PFSK-1 (cell line): ENCODE measurements at regions not wholly inside any gene's neighbourhood (a gene's known extent, or its start where the extent isn't known, plus 50 kb on each side); places are given as distances from the start of the nearest gene placed in this dataset.

Experiments
- FOXP2 ChIP-seq: optimal IDR thresholded peaks from 2 replicates; pipeline ENCODE3; 2011; ENCODE audit warnings: borderline replicate concordance, control low read depth, inconsistent platforms; ENCODE audit not compliant: insufficient read depth; ENCODE audit errors: extremely low read length, extremely low read depth
- POLR2AphosphoS5 ChIP-seq: IDR thresholded peaks from 2 replicates; pipeline ENCODE4 v1.6.1; 2012; ENCODE audit warnings: low read depth, mild to moderate bottlenecking, control low read depth, low read length, moderate library complexity
- REST ChIP-seq, 2 experiments: IDR thresholded peaks; 2 replicates each; pipeline versions ENCODE4 v1.6.1 to v1.8.0; 2011 to 2012; ENCODE audit warnings: low read depth in 2 of 2, low read length in 2 of 2, control low read depth in 1 of 2, inconsistent platforms in 1 of 2, mild to moderate bottlenecking in 1 of 2, moderate library complexity in 1 of 2; ENCODE audit not compliant: insufficient read depth in 1 of 2
- SIN3A ChIP-seq: IDR thresholded peaks from 2 replicates; pipeline ENCODE4 v1.6.1; 2012; ENCODE audit warnings: mild to moderate bottlenecking, low read length, moderate library complexity, borderline replicate concordance; ENCODE audit not compliant: insufficient read depth
- TAF1 ChIP-seq: IDR thresholded peaks from 2 replicates; pipeline ENCODE4 v1.6.1; 2012; ENCODE audit warnings: low read length, control low read depth, borderline replicate concordance; ENCODE audit not compliant: insufficient read depth

- TF ChIP-seq FOXP2: no peak
- no peak for TF ChIP-seq TAF1
- no peak for TF ChIP-seq REST (IDR thresholded peaks at IDR 0.05; ENCODE audit: insufficient read depth in 1 of 2, low read depth in 2 of 2, low read length in 2 of 2)
- TF ChIP-seq POLR2AphosphoS5: no peak
- TF ChIP-seq SIN3A: no peak
Observed at GRCh38 chr18:28863396-28863795, 686.5 kb upstream of the CDH2 start.

GRCh38 chr18:28858248-28858647 is 681.3 kb upstream of the CDH2 start:
- no peak for TF ChIP-seq POLR2AphosphoS5
- TF ChIP-seq SIN3A: no peak
- no peak for TF ChIP-seq TAF1
- TF ChIP-seq REST (IDR thresholded peaks at IDR 0.05; ENCODE audit: insufficient read depth in 1 of 2, low read depth in 2 of 2, low read length in 2 of 2): no peak
- no peak for TF ChIP-seq FOXP2

GRCh38 chr18:28855989-28856388 is 679.1 kb upstream of the CDH2 start:
- TF ChIP-seq REST (IDR thresholded peaks at IDR 0.05; ENCODE audit: insufficient read depth in 1 of 2, low read depth in 2 of 2, low read length in 2 of 2): no peak
- no peak for TF ChIP-seq SIN3A
- no peak for TF ChIP-seq FOXP2
- TF ChIP-seq POLR2AphosphoS5: no peak
- no peak for TF ChIP-seq TAF1

- TF ChIP-seq FOXP2 (no peak), SIN3A (no peak), TAF1 (no peak), REST (IDR thresholded peaks at IDR 0.05; ENCODE audit: insufficient read depth in 1 of 2, low read depth in 2 of 2, low read length in 2 of 2) (no peak), POLR2AphosphoS5 (no peak)
Observed at GRCh38 chr18:28855524-28855923, 678.6 kb upstream of the CDH2 start.

- TF ChIP-seq TAF1 (no peak), FOXP2 (no peak), SIN3A (no peak), REST (IDR thresholded peaks at IDR 0.05; ENCODE audit: insufficient read depth in 1 of 2, low read depth in 2 of 2, low read length in 2 of 2) (no peak), POLR2AphosphoS5 (no peak)
Observed at GRCh38 chr18:28854964-28855363, 678.0 kb upstream of the CDH2 start.
